GM23248 (cell line): ENCODE measurements at regions not wholly inside any gene's neighbourhood (a gene's known extent, or its start where the extent isn't known, plus 50 kb on each side); places are given as distances from the start of the nearest gene placed in this dataset.

Experiments used
- DNase-seq: peaks from one replicate; pipeline ENCODE4 v3.0.0-alpha.2; 2015
- H2AFZ ChIP-seq: fragments of 200-600 bp; sonication (generic); 2 replicates; pipeline ENCODE4 v1.6.1; 2016; ENCODE audit warnings: antibody characterized with exemption
- H3F3A ChIP-seq: fragments of 200-600 bp; sonication (generic); 2 replicates; pipeline ENCODE4 v1.6.1; 2016; ENCODE audit warnings: mild to moderate bottlenecking, antibody characterized with exemption, mixed run types; ENCODE audit not compliant: insufficient read depth
- H3K27ac ChIP-seq: fragments of 200-600 bp; sonication (generic); 2 replicates; pipeline ENCODE4 v1.5.1; 2016; ENCODE audit warnings: mild to moderate bottlenecking
- H3K27me3 ChIP-seq: fragments of 200-600 bp; sonication (generic); replicated peaks from 2 replicates; pipeline ENCODE4 v1.6.1; 2016; ENCODE audit warnings: mild to moderate bottlenecking; ENCODE audit not compliant: insufficient read depth
- H3K36me3 ChIP-seq: fragments of 200-600 bp; sonication (generic); 2 replicates; pipeline ENCODE4 v1.6.1; 2016; ENCODE audit warnings: low read depth, mild to moderate bottlenecking
- H3K4me1 ChIP-seq: fragments of 200-600 bp; sonication (generic); 2 replicates; pipeline ENCODE4 v1.6.1; 2016; ENCODE audit warnings: mild to moderate bottlenecking; ENCODE audit not compliant: insufficient read depth
- H3K4me2 ChIP-seq: fragments of 200-600 bp; sonication (generic); one replicate; pipeline ENCODE4 v1.6.1; 2016; ENCODE audit warnings: mild to moderate bottlenecking; ENCODE audit not compliant: unreplicated experiment
- H3K4me3 ChIP-seq: fragments of 200-600 bp; sonication (generic); 2 replicates; pipeline ENCODE4 v1.5.1; 2016; ENCODE audit warnings: mild to moderate bottlenecking
- H3K79me2 ChIP-seq: fragments of 200-600 bp; sonication (generic); 2 replicates; pipeline ENCODE4 v1.6.1; 2016; ENCODE audit warnings: mild to moderate bottlenecking; ENCODE audit not compliant: insufficient read depth
- H3K9ac ChIP-seq: fragments of 200-600 bp; sonication (generic); 2 replicates; pipeline ENCODE4 v1.6.1; 2016; ENCODE audit warnings: mild to moderate bottlenecking
- H3K9me2 ChIP-seq: fragments of 200-600 bp; sonication (generic); 2 replicates; pipeline ENCODE4 v1.6.1; 2016; ENCODE audit warnings: mixed run types, mild to moderate bottlenecking, moderate library complexity; ENCODE audit not compliant: insufficient read depth
- H3K9me3 ChIP-seq: fragments of 200-600 bp; sonication (generic); one replicate; pipeline ENCODE4 v1.6.1; 2017; ENCODE audit warnings: low read depth
- H4K20me1 ChIP-seq: fragments of 200-600 bp; sonication (generic); 2 replicates; pipeline ENCODE4 v1.6.0; 2016; ENCODE audit not compliant: insufficient read depth
- EZH2 ChIP-seq: fragments of 200-600 bp; sonication (generic); IDR thresholded peaks from 2 replicates; pipeline ENCODE4 v1.6.1; 2018; ENCODE audit warnings: antibody characterized with exemption, mild to moderate bottlenecking; ENCODE audit not compliant: insufficient read depth, poor library complexity, severe bottlenecking
- EZH2phosphoT487 ChIP-seq: fragments of 200-600 bp; sonication (generic); IDR thresholded peaks from 2 replicates; pipeline ENCODE4 v1.6.1; 2018; ENCODE audit warnings: antibody characterized with exemption, moderate library complexity, mild to moderate bottlenecking, low read depth; ENCODE audit not compliant: insufficient read depth
- WGBS, 2 experiments: methylation state at CpG; one replicate each; pipeline ENCODE4 v1.1.6; 2015 to 2017; ENCODE audit warnings: low lambda C conversion rate in 2 of 2, low coverage in 1 of 2; ENCODE audit errors: missing lambda C conversion rate in 2 of 2; 5-methylcytosine and 5-hydroxymethylcytosine counted together
- in situ Hi-C: fragments of 300-500 bp; cut with MboI; formaldehyde crosslinking; loops from 2 replicates; pipeline ENCODE4 v1.15.0; 2020

DNA sequence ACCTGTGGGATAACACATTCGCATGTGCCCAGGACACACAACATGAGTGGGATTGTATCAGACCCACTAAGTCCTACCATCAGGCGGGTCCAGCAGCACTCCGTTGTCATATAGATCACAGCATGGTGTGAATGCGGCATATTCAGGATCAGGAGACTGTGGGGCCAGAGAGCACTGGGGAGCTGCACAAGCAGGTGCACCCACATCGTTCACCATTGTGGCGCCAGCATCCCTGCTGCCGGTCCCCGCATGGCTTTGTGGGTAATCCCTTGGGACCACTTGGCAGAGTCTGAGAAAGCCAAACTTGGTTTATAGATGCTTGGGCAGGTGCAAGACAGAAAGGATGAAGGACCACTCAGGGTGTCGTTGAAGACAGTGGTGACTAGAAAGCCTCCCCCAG lies 201.6 kb upstream of the B3GAT1 start:
- Histone ChIP-seq H3F3A (no peaks in the 10 kb centered on the region), H3K27me3 (no peaks in the 10 kb centered on the region), H3K27ac (no peak overlapping the region), H3K4me2 (no peak overlapping the region), H3K4me1 (no peaks in the 10 kb centered on the region), H3K9ac (no peak overlapping the region), H3K9me2 (no peaks in the 10 kb centered on the region), H3K79me2 (no peaks in the 10 kb centered on the region), H2AFZ (no peak overlapping the region), H3K4me3 (no peak overlapping the region), H4K20me1 (no peaks in the 10 kb centered on the region), H3K9me3 (no peaks in the 10 kb centered on the region), H3K36me3 (no peaks in the 10 kb centered on the region)
- DNase-seq = no peak
- WGBS, 2 experiments = 36 to 45% methylated on average over 9 of the region's 9 CpGs
- TF ChIP-seq EZH2 (no peak), EZH2phosphoT487 (no peak)
- in situ Hi-C loops = no loop called here

- H3K36me3 ChIP-seq = no peaks in the 10 kb centered on the region
- 14 to 15% methylated on average over 12 of the region's 12 CpGs for WGBS, 2 experiments
- no peak overlapping the region for H3K4me2 ChIP-seq
- in situ Hi-C loops = no loop called here
- no peaks in the 10 kb centered on the region for H3K4me1 ChIP-seq
- no peak overlapping the region for H3K27ac ChIP-seq
- no peaks in the 10 kb centered on the region for H3K9me2 ChIP-seq
- H3K79me2 ChIP-seq = no peaks in the 10 kb centered on the region
- no peak for DNase-seq
- TF ChIP-seq EZH2 (no peak), EZH2phosphoT487 (no peak)
- H4K20me1 ChIP-seq = no peaks in the 10 kb centered on the region
- no peaks in the 10 kb centered on the region for H3F3A ChIP-seq
- H3K4me3 ChIP-seq = no peak overlapping the region
- H3K27me3 ChIP-seq = no peaks in the 10 kb centered on the region
- H2AFZ ChIP-seq = no peak overlapping the region
- no peak overlapping the region for H3K9ac ChIP-seq
- no peaks in the 10 kb centered on the region for H3K9me3 ChIP-seq
Observed at GRCh38 chr11:134612140-134613030, 200.3 kb upstream of the B3GAT1 start.

DNA sequence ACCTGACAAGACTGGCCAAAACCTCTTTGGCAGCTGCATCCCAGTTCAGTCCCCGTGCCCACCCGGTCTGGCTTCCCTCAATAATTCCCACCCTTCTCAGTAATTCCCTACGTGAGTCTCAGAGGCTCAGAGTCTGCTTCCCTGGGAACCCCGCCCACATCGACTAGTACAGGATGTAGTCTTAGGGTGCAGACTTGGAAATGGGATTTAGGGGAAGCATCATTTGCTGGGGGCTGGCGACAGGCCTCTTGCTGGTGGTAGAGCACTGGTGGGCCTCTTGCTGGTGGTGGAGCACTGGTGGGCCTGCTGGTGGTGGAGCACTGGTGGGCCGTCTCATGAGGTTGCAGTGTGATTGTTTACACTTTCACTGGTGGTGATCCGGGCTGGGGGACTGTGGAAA lies 199.5 kb upstream of the B3GAT1 start:
- no peak for TF ChIP-seq EZH2
- TF ChIP-seq EZH2phosphoT487 = no peak
- no peak overlapping the region for H3K27ac ChIP-seq
- H3K27me3 ChIP-seq = no peaks in the 10 kb centered on the region
- no peak overlapping the region for H2AFZ ChIP-seq
- no peaks in the 10 kb centered on the region for H3K9me3 ChIP-seq
- DNase-seq = no peak
- H3K9ac ChIP-seq = no peak overlapping the region
- 18 to 21% methylated on average over 8 of the region's 8 CpGs for WGBS, 2 experiments
- H3K9me2 ChIP-seq = no peaks in the 10 kb centered on the region
- no peak overlapping the region for H3K4me2 ChIP-seq
- no peaks in the 10 kb centered on the region for H4K20me1 ChIP-seq
- H3F3A ChIP-seq = no peaks in the 10 kb centered on the region
- no peaks in the 10 kb centered on the region for H3K79me2 ChIP-seq
- H3K36me3 ChIP-seq = no peaks in the 10 kb centered on the region
- no peaks in the 10 kb centered on the region for H3K4me1 ChIP-seq
- H3K4me3 ChIP-seq = no peak overlapping the region
- in situ Hi-C loops = no loop called here

- WGBS, 2 experiments = 28 to 33% methylated on average over 23 of the region's 23 CpGs
- no peaks in the 10 kb centered on the region for H3K9me3 ChIP-seq
- H3K9ac ChIP-seq = no peak overlapping the region
- H3K36me3 ChIP-seq = no peaks in the 10 kb centered on the region
- in situ Hi-C loops = no loop called here
- H3K27ac ChIP-seq = no peak overlapping the region
- H4K20me1 ChIP-seq = no peaks in the 10 kb centered on the region
- no peaks in the 10 kb centered on the region for H3F3A ChIP-seq
- H2AFZ ChIP-seq = no peak overlapping the region
- no peak overlapping the region for H3K4me3 ChIP-seq
- no peak overlapping the region for H3K4me2 ChIP-seq
- H3K9me2 ChIP-seq = no peaks in the 10 kb centered on the region
- no peaks in the 10 kb centered on the region for H3K4me1 ChIP-seq
- no peak for TF ChIP-seq EZH2
- no peak for TF ChIP-seq EZH2phosphoT487
- H3K27me3 ChIP-seq = no peaks in the 10 kb centered on the region
- no peak for DNase-seq
- no peaks in the 10 kb centered on the region for H3K79me2 ChIP-seq
Observed at GRCh38 chr11:134610116-134610910, 198.3 kb upstream of the B3GAT1 start.
